Tibial nerve (tissue), 4 donors: ENCODE measurements at regions not wholly inside any gene's neighbourhood (a gene's known extent, or its start where the extent isn't known, plus 50 kb on each side); places are given as distances from the start of the nearest gene placed in this dataset.

Experiments
- CTCF ChIP-seq, 5 experiments: fragments of 200-600 bp in 3 of 5; fragments of 450-650 bp in 2 of 5; sonication (generic) in 3 of 5; IDR thresholded peaks; one replicate each; pipeline ENCODE4 v1.5.1; 2016 to 2019; ENCODE audit warnings: antibody characterized with exemption in 5 of 5, mild to moderate bottlenecking in 3 of 5, moderate library complexity in 2 of 5
- EP300 ChIP-seq, 2 donors: sonication (generic); formaldehyde crosslinking; IDR thresholded peaks; one replicate each; pipeline ENCODE4 v1.6.1; 2017; ENCODE audit warnings: antibody characterized with exemption in 2 of 2, mild to moderate bottlenecking in 1 of 2
- POLR2A ChIP-seq, 2 donors: fragments of 450-650 bp; IDR thresholded peaks; one replicate each; pipeline ENCODE4 v1.6.1; 2017; ENCODE audit warnings: antibody characterized with exemption in 2 of 2, mild to moderate bottlenecking in 2 of 2, moderate library complexity in 2 of 2

DNA sequence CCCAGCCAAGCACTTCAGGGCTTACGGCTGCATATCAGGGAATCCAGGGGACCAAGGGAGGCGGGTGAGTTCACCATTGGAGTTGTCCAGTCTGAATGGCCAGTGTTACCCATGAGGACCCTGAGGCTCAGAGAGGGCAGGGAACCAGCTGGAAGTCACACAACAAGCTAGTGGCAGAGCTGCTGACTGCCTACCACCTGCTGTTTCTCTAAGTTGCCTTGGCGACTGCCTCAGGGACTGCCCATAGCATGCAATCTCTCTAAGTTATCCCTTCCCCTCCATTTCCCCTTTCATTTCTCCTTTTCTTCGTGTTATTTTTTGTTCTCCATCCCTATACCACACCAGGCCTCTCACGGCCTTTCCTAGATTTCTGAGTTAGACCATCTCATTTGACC lies 71.8 kb upstream of the SIRPA start:
- TF ChIP-seq CTCF (IDR thresholded peaks at IDR 0.05): no peak
- no peak for TF ChIP-seq POLR2A (IDR thresholded peaks at IDR 0.05)
- TF ChIP-seq EP300 (IDR thresholded peaks at IDR 0.05): no peak
